ENCODE measurements at regions not wholly inside any gene's neighbourhood (a gene's known extent, or its start where the extent isn't known, plus 50 kb on each side); places are given as distances from the start of the nearest gene placed in this dataset.
"Not testable (repeated sequence)": the region's sequence is repeated elsewhere in the genome, so short reads cannot be mapped to it uniquely, and the experiment has no call there.

DNA sequence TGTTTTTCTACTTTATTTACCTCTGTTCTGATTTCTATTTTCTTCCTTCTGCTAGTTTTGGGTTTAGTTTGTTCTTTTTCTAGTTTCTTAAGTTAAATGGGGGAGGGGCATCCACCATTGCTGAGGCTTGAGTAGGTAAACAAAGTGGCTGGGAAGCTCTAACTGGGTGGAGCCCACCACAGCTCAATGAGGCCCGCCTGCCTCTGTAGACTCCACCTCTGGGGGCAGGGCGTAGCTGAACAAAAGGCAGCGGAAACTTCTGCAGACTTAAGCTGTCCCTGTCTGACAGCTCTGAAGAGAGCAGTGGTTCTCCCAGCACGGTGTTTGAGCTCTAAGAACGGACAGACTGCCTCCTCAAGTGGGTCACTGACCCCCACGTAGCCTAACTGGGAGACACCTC, 316.7 kb downstream of the RPLP1 start:
- TF ChIP-seq EP300, POLR2A (IDR thresholded peaks at IDR 0.05): not testable (repeated sequence)
- TF ChIP-seq, protein P1, sequence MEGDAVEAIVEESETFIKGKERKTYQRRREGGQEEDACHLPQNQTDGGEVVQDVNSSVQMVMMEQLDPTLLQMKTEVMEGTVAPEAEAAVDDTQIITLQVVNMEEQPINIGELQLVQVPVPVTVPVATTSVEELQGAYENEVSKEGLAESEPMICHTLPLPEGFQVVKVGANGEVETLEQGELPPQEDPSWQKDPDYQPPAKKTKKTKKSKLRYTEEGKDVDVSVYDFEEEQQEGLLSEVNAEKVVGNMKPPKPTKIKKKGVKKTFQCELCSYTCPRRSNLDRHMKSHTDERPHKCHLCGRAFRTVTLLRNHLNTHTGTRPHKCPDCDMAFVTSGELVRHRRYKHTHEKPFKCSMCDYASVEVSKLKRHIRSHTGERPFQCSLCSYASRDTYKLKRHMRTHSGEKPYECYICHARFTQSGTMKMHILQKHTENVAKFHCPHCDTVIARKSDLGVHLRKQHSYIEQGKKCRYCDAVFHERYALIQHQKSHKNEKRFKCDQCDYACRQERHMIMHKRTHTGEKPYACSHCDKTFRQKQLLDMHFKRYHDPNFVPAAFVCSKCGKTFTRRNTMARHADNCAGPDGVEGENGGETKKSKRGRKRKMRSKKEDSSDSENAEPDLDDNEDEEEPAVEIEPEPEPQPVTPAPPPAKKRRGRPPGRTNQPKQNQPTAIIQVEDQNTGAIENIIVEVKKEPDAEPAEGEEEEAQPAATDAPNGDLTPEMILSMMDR (IDR thresholded peaks at IDR 0.05): not testable (repeated sequence)
